Psoas muscle (tissue), 7 donors: ENCODE measurements at regions not wholly inside any gene's neighbourhood (a gene's known extent, or its start where the extent isn't known, plus 50 kb on each side); places are given as distances from the start of the nearest gene placed in this dataset.
"Not testable (repeated sequence)": the region's sequence is repeated elsewhere in the genome, so short reads cannot be mapped to it uniquely, and the experiment has no call there.

Experiments used
- ATAC-seq, 4 donors: fragments of 200-7000 bp; cut with Tn5 transposase; one replicate each; pipeline ENCODE4 v1.9.1; 2020; ENCODE audit warnings: moderate library complexity in 3 of 4, mild to moderate bottlenecking in 2 of 4
- DNase-seq, 2 donors: peaks; one replicate each; pipeline ENCODE4 v3.0.0-alpha.2; 2020
- H3K27ac ChIP-seq: fragments of 200-600 bp; one replicate; pipeline ENCODE4 v1.8.0; 2022
- H3K27me3 ChIP-seq, 3 donors: fragments of 200-600 bp in 1 of 3; one replicate each; pipeline versions ENCODE4 v1.6.1 to v1.8.0; 2013 to 2022; ENCODE audit warnings: low read length in 2 of 3, mild to moderate bottlenecking in 2 of 3, moderate library complexity in 1 of 3; ENCODE audit not compliant: insufficient read depth in 3 of 3
- H3K36me3 ChIP-seq, 2 donors: fragments of 200-600 bp in 1 of 2; one replicate each; pipeline versions ENCODE4 v1.6.1 to v1.8.0; 2013 to 2022; ENCODE audit warnings: low read depth in 1 of 2, mild to moderate bottlenecking in 1 of 2, moderate library complexity in 1 of 2; ENCODE audit not compliant: insufficient read depth in 1 of 2
- H3K4me1 ChIP-seq: fragments of 200-600 bp; one replicate; pipeline ENCODE4 v1.8.0; 2022
- H3K4me3 ChIP-seq: fragments of 200-600 bp; one replicate; pipeline ENCODE4 v1.8.0; 2022; ENCODE audit warnings: mild to moderate bottlenecking
- H3K9me3 ChIP-seq: fragments of 200-600 bp; one replicate; pipeline ENCODE4 v1.8.0; 2022
- CTCF ChIP-seq: fragments of 200-600 bp; IDR thresholded peaks from one replicate; pipeline ENCODE4 v1.8.0; 2022; ENCODE audit warnings: antibody characterized with exemption
- WGBS, 3 donors: extraction: QIAGEN DNeasy Blood & Tissue Kit; methylation state at CpG; one replicate each; pipeline versions ENCODE4 v1.1.6 to v1.1.7; 2013; 5-methylcytosine and 5-hydroxymethylcytosine counted together
- intact Hi-C, 2 donors: fragments of 100-400 bp; cut with DNase I; formaldehyde crosslinking; loops; one replicate each; pipeline versions ENCODE4 v1.11.0 to v1.14.2; 2022
- donor health status: healthy with polysubstance abuse.
- donor health status: DM: no; HTN: no; CAD: no; lungs with moderate emphysema.
- donor health status: Bipolar disorder and iron deficiency.
- donor health status: healthy.
- donor health status: DM: yes; HTN: yes; CAD: no.
- donor health status: DM: no; HTN: no; CAD: no.
- donor health status: DM: yes; HTN: yes; CAD: no.

- intact Hi-C loops, result no loop called here
- WGBS, 3 donors, result 86 to 93% (median 90%) methylated on average over 2 of the region's 2 CpGs
- H3K36me3 ChIP-seq, result no peaks in the 10 kb centered on the region
- TF ChIP-seq CTCF, result no peak
- H3K4me3 ChIP-seq, result no peak overlapping the region
- H3K4me1 ChIP-seq, result no peaks in the 10 kb centered on the region
- H3K27me3 ChIP-seq, result peaks cover 0 to 61% (median 5%) of the 10 kb centered on the region in 3 donors
- no peak for ATAC-seq
- no peak overlapping the region for H3K27ac ChIP-seq
- DNase-seq, result no peak
- no peaks in the 10 kb centered on the region for H3K9me3 ChIP-seq
Measured at GRCh38 chr6:27805347-27805746, 106.8 kb downstream of the OR2B2 start.

GRCh38 chr6:27804851-27805250 is 107.3 kb downstream of the OR2B2 start:
- no peaks in the 10 kb centered on the region for H3K36me3 ChIP-seq
- DNase-seq, result no peak
- no peak overlapping the region for H3K4me3 ChIP-seq
- no peaks in the 10 kb centered on the region for H3K9me3 ChIP-seq
- H3K27ac ChIP-seq, result no peak overlapping the region
- no peak for ATAC-seq
- H3K27me3 ChIP-seq, result peaks cover 0 to 57% (median 5%) of the 10 kb centered on the region in 3 donors
- intact Hi-C loops, result no loop called here
- H3K4me1 ChIP-seq, result no peaks in the 10 kb centered on the region
- no peak for TF ChIP-seq CTCF
- 86 to 95% (median 90%) methylated on average over 4 of the region's 4 CpGs for WGBS, 3 donors

DNA sequence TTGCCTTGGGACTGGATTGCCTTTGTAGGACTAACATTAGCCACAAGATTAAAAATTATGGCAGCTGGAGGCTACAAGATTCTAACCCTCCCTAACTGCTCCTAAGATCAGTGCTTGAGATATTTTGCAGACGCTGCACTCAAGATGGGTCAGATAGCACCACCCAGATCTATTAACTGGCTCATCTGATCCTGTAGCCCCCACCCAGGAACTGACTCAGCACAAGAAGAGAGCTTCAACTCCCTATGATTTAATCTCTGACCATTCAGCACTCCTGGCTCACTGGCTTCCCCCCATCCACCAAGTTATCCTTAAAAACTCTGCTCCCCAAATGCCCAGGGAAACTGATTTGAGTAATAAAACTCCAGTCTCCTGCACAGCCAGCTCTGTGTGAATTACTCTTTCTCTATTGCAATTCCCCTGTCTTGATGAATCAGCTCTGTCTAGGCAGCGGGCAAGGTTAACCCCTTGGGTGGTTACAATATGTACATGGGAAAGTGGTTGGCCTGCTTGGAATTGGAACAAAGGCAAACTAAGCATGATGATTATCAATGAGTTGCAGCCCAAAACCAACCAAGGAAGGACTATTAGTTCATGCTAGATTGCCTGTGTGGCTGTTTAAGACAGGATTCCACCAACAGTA is 111.3 kb downstream of the OR2B2 start:
- 76 to 84% (median 79%) methylated on average over 2 of the region's 2 CpGs for WGBS, 3 donors
- intact Hi-C loops, result no loop called here
- H3K4me3 ChIP-seq, result no peak overlapping the region
- H3K36me3 ChIP-seq, result no peaks in the 10 kb centered on the region
- H3K4me1 ChIP-seq, result no peaks in the 10 kb centered on the region
- no peak for TF ChIP-seq CTCF
- no peak overlapping the region for H3K27ac ChIP-seq
- H3K9me3 ChIP-seq, result no peaks in the 10 kb centered on the region
- ATAC-seq (no peak), DNase-seq (no peak)
- peaks cover 0 to 21% (median 0%) of the 10 kb centered on the region in 3 donors for H3K27me3 ChIP-seq

GRCh38 chr6:27797960-27798359 is 114.2 kb downstream of the OR2B2 start:
- Histone ChIP-seq H3K4me3 (no peak overlapping the region), H3K27me3 (peaks cover 0 to 8% (median 0%) of the 10 kb centered on the region in 3 donors), H3K27ac (no peak overlapping the region), H3K4me1 (no peaks in the 10 kb centered on the region), H3K36me3 (no peaks in the 10 kb centered on the region), H3K9me3 (no peaks in the 10 kb centered on the region)
- DNase-seq (no peak), ATAC-seq (no peak)
- no peak for TF ChIP-seq CTCF
- WGBS, 3 donors, result 61 to 77% (median 72%) methylated on average over 1 of the region's 1 CpG
- intact Hi-C loops, result loop anchor here in 1 of 2 donors (5.0 kb wide), 1 partner anchor 621 kb away; no protein-coding TSS in a partner anchor

DNA sequence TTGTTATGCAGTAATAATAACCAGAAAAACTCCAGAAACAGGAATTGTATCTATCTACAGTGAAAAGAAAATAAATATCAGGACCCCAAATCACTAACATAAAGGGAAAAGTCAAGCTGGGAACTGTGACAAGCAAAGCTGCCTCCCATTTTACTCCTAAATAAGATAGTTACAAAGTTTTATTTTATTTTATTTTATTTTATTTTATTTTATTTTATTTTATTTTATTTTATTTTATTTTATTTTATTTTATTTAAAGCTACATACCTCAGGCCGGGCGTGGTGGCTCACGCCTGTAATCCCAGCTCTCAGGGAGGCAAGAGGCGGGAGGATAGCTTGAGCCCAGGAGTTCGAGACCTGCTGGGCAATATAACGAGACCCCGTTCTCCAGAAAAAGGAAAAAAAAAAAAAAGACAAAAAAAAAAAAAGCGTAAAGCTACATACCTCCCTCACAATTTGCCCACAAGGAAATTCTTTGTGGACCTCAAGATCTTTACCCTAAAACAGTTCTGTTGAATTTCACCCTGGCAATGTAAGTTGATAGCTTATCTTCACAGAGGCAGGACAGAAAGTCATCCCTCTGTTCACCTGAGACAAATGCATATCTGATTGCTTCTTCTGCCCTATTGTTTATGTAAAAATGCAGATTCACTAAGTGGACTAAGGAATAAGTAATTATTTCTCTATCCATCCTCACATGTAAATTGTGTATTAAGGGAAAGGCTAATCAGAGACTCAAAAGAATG is 115.3 kb downstream of the OR2B2 start:
- H3K4me3 ChIP-seq, H3K9me3 ChIP-seq, H3K27ac ChIP-seq, H3K27me3 ChIP-seq, DNase-seq, H3K36me3 ChIP-seq, H3K4me1 ChIP-seq, ATAC-seq: not testable (repeated sequence)
- intact Hi-C loops, result loop anchor here in 1 of 2 donors (5.0 kb wide), 1 partner anchor 620 kb away; no protein-coding TSS in a partner anchor
- 92 to 96% (median 93%) methylated on average over 8 of the region's 8 CpGs for WGBS, 3 donors
